ENCODE measurements at regions not wholly inside any gene's neighbourhood (a gene's known extent, or its start where the extent isn't known, plus 50 kb on each side); places are given as distances from the start of the nearest gene placed in this dataset.

GRCh38 chr14:39860596-39861228 is 428.5 kb upstream of the FBXO33 start:
- no peaks in the 10 kb centered on the region for H3K27me3 ChIP-seq (ENCODE audit: control insufficient read depth, insufficient read depth, low read length)
- H3K4me3 ChIP-seq (ENCODE audit: low read depth, low read length): no peak overlapping the region
- no peak for DNase-seq (ENCODE audit: low read depth)
- no peak for TF ChIP-seq CTCF (IDR thresholded peaks at IDR 0.05; ENCODE audit: insufficient read depth, low read length, poor library complexity, severe bottlenecking)
- no peaks in the 10 kb centered on the region for H3K36me3 ChIP-seq (ENCODE audit: control insufficient read depth, insufficient read depth, low read length)

- no peak overlapping the region for H3K4me3 ChIP-seq (ENCODE audit: low read depth, low read length)
- TF ChIP-seq CTCF (IDR thresholded peaks at IDR 0.05; ENCODE audit: insufficient read depth, low read length, poor library complexity, severe bottlenecking): no peak
- H3K27me3 ChIP-seq (ENCODE audit: control insufficient read depth, insufficient read depth, low read length): no peaks in the 10 kb centered on the region
Measured at GRCh38 chr14:39859314-39859713, 427.1 kb upstream of the FBXO33 start.

GRCh38 chr14:39857376-39858055 is 425.3 kb upstream of the FBXO33 start:
- no peaks in the 10 kb centered on the region for H3K36me3 ChIP-seq (ENCODE audit: control insufficient read depth, insufficient read depth, low read length)
- H3K4me3 ChIP-seq (ENCODE audit: low read depth, low read length): no peak overlapping the region
- DNase-seq (ENCODE audit: low read depth): no peak
- TF ChIP-seq CTCF (IDR thresholded peaks at IDR 0.05; ENCODE audit: insufficient read depth, low read length, poor library complexity, severe bottlenecking): no peak
- H3K27me3 ChIP-seq (ENCODE audit: control insufficient read depth, insufficient read depth, low read length): no peaks in the 10 kb centered on the region

More at GRCh38 chr14:39859314-39859713, 427.1 kb upstream of the FBXO33 start:
- no peaks in the 10 kb centered on the region for H3K36me3 ChIP-seq (ENCODE audit: control insufficient read depth, insufficient read depth, low read length)
- no peak for DNase-seq (ENCODE audit: low read depth)

GRCh38 chr14:39853441-39853840 is 421.2 kb upstream of the FBXO33 start:
- Histone ChIP-seq H3K27me3 (ENCODE audit: control insufficient read depth, insufficient read depth, low read length) (no peaks in the 10 kb centered on the region), H3K36me3 (ENCODE audit: control insufficient read depth, insufficient read depth, low read length) (no peaks in the 10 kb centered on the region), H3K4me3 (ENCODE audit: low read depth, low read length) (no peak overlapping the region)
- TF ChIP-seq CTCF (IDR thresholded peaks at IDR 0.05; ENCODE audit: insufficient read depth, low read length, poor library complexity, severe bottlenecking): no peak
- DNase-seq (ENCODE audit: low read depth): no peak

- DNase-seq (ENCODE audit: low read depth): no peak
- Histone ChIP-seq H3K27me3 (ENCODE audit: control insufficient read depth, insufficient read depth, low read length) (no peaks in the 10 kb centered on the region), H3K36me3 (ENCODE audit: control insufficient read depth, insufficient read depth, low read length) (no peaks in the 10 kb centered on the region), H3K4me3 (ENCODE audit: low read depth, low read length) (no peak overlapping the region)
- TF ChIP-seq CTCF (IDR thresholded peaks at IDR 0.05; ENCODE audit: insufficient read depth, low read length, poor library complexity, severe bottlenecking): no peak
Measured at GRCh38 chr14:39851202-39851601, 419.0 kb upstream of the FBXO33 start.

- no peak overlapping the region for H3K4me3 ChIP-seq (ENCODE audit: low read depth, low read length)
- TF ChIP-seq CTCF (IDR thresholded peaks at IDR 0.05; ENCODE audit: insufficient read depth, low read length, poor library complexity, severe bottlenecking): no peak
- no peaks in the 10 kb centered on the region for H3K27me3 ChIP-seq (ENCODE audit: control insufficient read depth, insufficient read depth, low read length)
- H3K36me3 ChIP-seq (ENCODE audit: control insufficient read depth, insufficient read depth, low read length): no peaks in the 10 kb centered on the region
- no peak for DNase-seq (ENCODE audit: low read depth)
Measured at GRCh38 chr14:39847852-39848251, 415.6 kb upstream of the FBXO33 start.
